H1 (cell line): ENCODE measurements at regions not wholly inside any gene's neighbourhood (a gene's known extent, or its start where the extent isn't known, plus 50 kb on each side); places are given as distances from the start of the nearest gene placed in this dataset.

Experiments used
- ASH2L ChIP-seq: fragments of 200-600, 300-600 bp; sonication (generic); IDR thresholded peaks from one replicate; pipeline ENCODE4 v1.7.1; 2017; ENCODE audit warnings: low read length
- ATF3 ChIP-seq: IDR thresholded peaks from 2 replicates; pipeline ENCODE4 v1.6.1; 2011; ENCODE audit warnings: low read depth, mild to moderate bottlenecking, low read length; ENCODE audit not compliant: insufficient read depth
- CHD7 ChIP-seq: fragments of 300-600 bp; sonication (generic); IDR thresholded peaks from 2 replicates; pipeline ENCODE4 v1.7.1; 2012; ENCODE audit warnings: low read length, moderate library complexity, mild to moderate bottlenecking, inconsistent platforms; ENCODE audit not compliant: insufficient replicate concordance
- EZH2 ChIP-seq: fragments of 200-600 bp; sonication (generic); IDR thresholded peaks from 2 replicates; pipeline ENCODE4 v1.7.1; 2012; ENCODE audit warnings: low read depth, mild to moderate bottlenecking, moderate library complexity, low read length, inconsistent platforms; ENCODE audit not compliant: severe bottlenecking
- KDM5A ChIP-seq: fragments of 200-600 bp; IDR thresholded peaks from 2 replicates; pipeline ENCODE4 v1.7.1; 2012; ENCODE audit warnings: mild to moderate bottlenecking, low read length, inconsistent platforms, mixed read lengths
- RBBP5 ChIP-seq: IDR thresholded peaks from 2 replicates; pipeline ENCODE4 v1.7.1; 2012; ENCODE audit warnings: low read depth, mild to moderate bottlenecking, inconsistent platforms, low read length, moderate library complexity, borderline replicate concordance
- RNF2 ChIP-seq: fragments of 200-900, 300-1000 bp; sonication (generic); IDR thresholded peaks from 2 replicates; pipeline ENCODE4 v1.7.1; 2016; ENCODE audit warnings: borderline replicate concordance, low read depth, mild to moderate bottlenecking, antibody characterized with exemption, low read length; ENCODE audit not compliant: poor library complexity, severe bottlenecking; ENCODE audit errors: missing control alignments
- USF2 ChIP-seq: IDR thresholded peaks from 2 replicates; pipeline ENCODE4 v1.6.1; 2011; ENCODE audit warnings: low read length, improper control_type of control experiment

- no peak for TF ChIP-seq CHD7
- TF ChIP-seq EZH2: peak; percentile 89
- TF ChIP-seq ATF3: no peak
- TF ChIP-seq KDM5A: no peak
- TF ChIP-seq ASH2L: no peak
- TF ChIP-seq RBBP5: no peak
- no peak for TF ChIP-seq USF2
- peak; percentile 76 for TF ChIP-seq RNF2
Observed at GRCh38 chr5:77844623-77845323, 68.6 kb upstream of the TBCA start (continued).
